IMR-90 (cell line): ENCODE measurements at regions not wholly inside any gene's neighbourhood (a gene's known extent, or its start where the extent isn't known, plus 50 kb on each side); places are given as distances from the start of the nearest gene placed in this dataset.

ENCODE experiments used
- CTCF ChIP-seq: conservative IDR thresholded peaks from 2 replicates; pipeline ENCODE4 v1.5.1; 2012; ENCODE audit warnings: mild to moderate bottlenecking, low read depth, low read length, improper control_type of control experiment
- MAFK ChIP-seq: IDR thresholded peaks from 2 replicates; pipeline ENCODE4 v1.6.1; 2012; ENCODE audit warnings: low read depth, low read length, improper control_type of control experiment

- TF ChIP-seq MAFK, result no peak
- no peak for TF ChIP-seq CTCF
Measured at GRCh38 chr14:36059531-36059930, 117.0 kb downstream of the PTCSC3 start.
